ENCODE measurements at regions not wholly inside any gene's neighbourhood (a gene's known extent, or its start where the extent isn't known, plus 50 kb on each side); places are given as distances from the start of the nearest gene placed in this dataset.

DNA sequence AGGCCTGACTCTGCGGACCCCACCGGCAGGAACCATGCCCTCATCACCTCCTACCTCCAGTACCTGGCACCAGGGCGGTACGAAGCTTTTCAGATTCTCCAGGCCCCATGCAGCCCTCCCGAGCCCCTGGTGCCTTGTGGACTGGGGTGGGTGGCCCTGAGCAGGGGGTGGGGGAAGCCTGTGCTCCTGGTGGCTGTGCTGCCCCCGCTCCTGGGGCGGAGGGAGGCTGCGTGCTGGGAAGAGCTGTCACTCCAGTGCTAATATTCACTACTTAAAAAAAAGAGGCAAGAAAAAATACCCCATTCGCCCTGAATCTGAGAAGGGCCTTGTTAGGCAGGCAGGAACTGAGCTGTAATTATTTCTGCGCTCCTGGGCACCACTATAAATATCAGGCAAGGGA lies 111.8 kb downstream of the ENGASE start (continued):
- TF ChIP-seq, protein P1, sequence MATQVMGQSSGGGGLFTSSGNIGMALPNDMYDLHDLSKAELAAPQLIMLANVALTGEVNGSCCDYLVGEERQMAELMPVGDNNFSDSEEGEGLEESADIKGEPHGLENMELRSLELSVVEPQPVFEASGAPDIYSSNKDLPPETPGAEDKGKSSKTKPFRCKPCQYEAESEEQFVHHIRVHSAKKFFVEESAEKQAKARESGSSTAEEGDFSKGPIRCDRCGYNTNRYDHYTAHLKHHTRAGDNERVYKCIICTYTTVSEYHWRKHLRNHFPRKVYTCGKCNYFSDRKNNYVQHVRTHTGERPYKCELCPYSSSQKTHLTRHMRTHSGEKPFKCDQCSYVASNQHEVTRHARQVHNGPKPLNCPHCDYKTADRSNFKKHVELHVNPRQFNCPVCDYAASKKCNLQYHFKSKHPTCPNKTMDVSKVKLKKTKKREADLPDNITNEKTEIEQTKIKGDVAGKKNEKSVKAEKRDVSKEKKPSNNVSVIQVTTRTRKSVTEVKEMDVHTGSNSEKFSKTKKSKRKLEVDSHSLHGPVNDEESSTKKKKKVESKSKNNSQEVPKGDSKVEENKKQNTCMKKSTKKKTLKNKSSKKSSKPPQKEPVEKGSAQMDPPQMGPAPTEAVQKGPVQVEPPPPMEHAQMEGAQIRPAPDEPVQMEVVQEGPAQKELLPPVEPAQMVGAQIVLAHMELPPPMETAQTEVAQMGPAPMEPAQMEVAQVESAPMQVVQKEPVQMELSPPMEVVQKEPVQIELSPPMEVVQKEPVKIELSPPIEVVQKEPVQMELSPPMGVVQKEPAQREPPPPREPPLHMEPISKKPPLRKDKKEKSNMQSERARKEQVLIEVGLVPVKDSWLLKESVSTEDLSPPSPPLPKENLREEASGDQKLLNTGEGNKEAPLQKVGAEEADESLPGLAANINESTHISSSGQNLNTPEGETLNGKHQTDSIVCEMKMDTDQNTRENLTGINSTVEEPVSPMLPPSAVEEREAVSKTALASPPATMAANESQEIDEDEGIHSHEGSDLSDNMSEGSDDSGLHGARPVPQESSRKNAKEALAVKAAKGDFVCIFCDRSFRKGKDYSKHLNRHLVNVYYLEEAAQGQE (IDR thresholded peaks at IDR 0.05; ENCODE audit: borderline replicate concordance in 1 of 2, low read depth in 1 of 2, low read length in 2 of 2), result no peak
- TF ChIP-seq HOXA9 (CRISPR knock-in tag; IDR thresholded peaks at IDR 0.05; ENCODE audit: borderline replicate concordance) (no peak), SP140L (CRISPR knock-in tag; IDR thresholded peaks at IDR 0.05; ENCODE audit: borderline replicate concordance) (no peak), DPF2 (CRISPR knock-in tag; IDR thresholded peaks at IDR 0.05; ENCODE audit: borderline replicate concordance, low read depth) (no peak), MEF2D (CRISPR knock-in tag; IDR thresholded peaks at IDR 0.05) (no peak), ZNF678 (CRISPR knock-in tag; IDR thresholded peaks at IDR 0.05) (no peak), CBX5 (CRISPR knock-in tag; IDR thresholded peaks at IDR 0.05; ENCODE audit: borderline replicate concordance) (no peak), ZNF225 (CRISPR knock-in tag; IDR thresholded peaks at IDR 0.05) (no peak), ZBTB8A (CRISPR knock-in tag; IDR thresholded peaks at IDR 0.05; ENCODE audit: borderline replicate concordance, low read depth) (no peak), MTA3 (CRISPR knock-in tag; IDR thresholded peaks at IDR 0.05) (no peak)
- TF ChIP-seq, protein P2, sequence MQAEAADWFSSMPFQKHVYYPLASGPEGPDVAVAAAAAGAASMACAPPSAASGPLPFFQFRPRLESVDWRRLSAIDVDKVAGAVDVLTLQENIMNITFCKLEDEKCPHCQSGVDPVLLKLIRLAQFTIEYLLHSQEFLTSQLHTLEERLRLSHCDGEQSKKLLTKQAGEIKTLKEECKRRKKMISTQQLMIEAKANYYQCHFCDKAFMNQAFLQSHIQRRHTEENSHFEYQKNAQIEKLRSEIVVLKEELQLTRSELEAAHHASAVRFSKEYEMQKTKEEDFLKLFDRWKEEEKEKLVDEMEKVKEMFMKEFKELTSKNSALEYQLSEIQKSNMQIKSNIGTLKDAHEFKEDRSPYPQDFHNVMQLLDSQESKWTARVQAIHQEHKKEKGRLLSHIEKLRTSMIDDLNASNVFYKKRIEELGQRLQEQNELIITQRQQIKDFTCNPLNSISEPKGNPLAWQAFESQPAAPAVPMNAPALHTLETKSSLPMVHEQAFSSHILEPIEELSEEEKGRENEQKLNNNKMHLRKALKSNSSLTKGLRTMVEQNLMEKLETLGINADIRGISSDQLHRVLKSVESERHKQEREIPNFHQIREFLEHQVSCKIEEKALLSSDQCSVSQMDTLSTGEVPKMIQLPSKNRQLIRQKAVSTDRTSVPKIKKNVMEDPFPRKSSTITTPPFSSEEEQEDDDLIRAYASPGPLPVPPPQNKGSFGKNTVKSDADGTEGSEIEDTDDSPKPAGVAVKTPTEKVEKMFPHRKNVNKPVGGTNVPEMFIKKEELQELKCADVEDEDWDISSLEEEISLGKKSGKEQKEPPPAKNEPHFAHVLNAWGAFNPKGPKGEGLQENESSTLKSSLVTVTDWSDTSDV (CRISPR knock-in tag; IDR thresholded peaks at IDR 0.05), result no peak
- TF ChIP-seq, protein P3, sequence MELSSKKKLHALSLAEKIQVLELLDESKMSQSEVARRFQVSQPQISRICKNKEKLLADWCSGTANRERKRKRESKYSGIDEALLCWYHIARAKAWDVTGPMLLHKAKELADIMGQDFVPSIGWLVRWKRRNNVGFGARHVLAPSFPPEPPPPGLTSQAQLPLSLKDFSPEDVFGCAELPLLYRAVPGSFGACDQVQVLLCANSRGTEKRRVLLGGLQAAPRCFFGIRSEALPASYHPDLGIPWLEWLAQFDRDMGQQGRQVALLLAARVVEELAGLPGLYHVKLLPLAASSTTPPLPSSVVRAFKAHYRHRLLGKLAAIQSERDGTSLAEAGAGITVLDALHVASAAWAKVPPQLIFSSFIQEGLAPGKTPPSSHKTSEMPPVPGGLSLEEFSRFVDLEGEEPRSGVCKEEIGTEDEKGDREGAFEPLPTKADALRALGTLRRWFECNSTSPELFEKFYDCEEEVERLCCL (CRISPR knock-in tag; IDR thresholded peaks at IDR 0.05; ENCODE audit: borderline replicate concordance), result no peak
- TF ChIP-seq, protein P4, sequence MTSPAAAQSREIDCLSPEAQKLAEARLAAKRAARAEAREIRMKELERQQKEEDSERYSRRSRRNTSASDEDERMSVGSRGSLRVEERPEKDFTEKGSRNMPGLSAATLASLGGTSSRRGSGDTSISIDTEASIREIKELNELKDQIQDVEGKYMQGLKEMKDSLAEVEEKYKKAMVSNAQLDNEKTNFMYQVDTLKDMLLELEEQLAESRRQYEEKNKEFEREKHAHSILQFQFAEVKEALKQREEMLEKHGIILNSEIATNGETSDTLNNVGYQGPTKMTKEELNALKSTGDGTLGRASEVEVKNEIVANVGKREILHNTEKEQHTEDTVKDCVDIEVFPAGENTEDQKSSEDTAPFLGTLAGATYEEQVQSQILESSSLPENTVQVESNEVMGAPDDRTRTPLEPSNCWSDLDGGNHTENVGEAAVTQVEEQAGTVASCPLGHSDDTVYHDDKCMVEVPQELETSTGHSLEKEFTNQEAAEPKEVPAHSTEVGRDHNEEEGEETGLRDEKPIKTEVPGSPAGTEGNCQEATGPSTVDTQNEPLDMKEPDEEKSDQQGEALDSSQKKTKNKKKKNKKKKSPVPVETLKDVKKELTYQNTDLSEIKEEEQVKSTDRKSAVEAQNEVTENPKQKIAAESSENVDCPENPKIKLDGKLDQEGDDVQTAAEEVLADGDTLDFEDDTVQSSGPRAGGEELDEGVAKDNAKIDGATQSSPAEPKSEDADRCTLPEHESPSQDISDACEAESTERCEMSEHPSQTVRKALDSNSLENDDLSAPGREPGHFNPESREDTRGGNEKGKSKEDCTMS (CRISPR knock-in tag; conservative IDR thresholded peaks at IDR 0.05), result no peak

All from HepG2 (cell line).